ENCODE measurements at regions not wholly inside any gene's neighbourhood (a gene's known extent, or its start where the extent isn't known, plus 50 kb on each side); places are given as distances from the start of the nearest gene placed in this dataset.
A peak's percentile ranks its signal among the peaks of the same experiment; 100 is the strongest.

DNA sequence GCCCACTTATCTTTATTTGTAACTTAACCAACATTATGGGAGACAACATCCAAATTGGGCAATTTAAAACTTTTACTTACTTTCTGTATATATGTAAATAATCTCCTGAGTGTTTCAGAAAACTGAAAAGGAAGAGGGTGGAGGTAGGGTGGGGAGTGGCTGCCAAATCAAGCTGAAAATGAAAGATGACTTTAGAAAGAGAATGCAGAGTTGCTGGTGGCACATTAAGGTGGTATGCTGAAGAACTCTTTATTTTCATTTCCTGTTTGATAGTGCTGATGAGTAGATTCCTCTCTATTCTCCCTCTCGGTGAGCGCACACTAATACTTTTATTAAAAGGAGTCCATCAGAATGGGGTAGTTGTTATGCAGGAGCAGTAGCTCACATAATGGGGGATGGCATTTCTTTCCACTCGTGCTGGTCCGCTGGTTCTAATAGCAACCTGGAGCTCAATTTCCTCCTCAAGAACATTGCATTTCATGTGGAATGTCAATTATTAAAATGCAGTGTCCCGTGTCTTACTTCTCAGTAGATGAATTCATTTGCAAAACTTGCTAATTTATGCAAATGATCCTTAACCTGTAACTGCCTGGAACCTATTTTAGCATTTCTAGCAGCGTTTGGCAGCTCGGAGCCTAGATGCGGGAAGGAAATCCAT lies 466.9 kb upstream of the HNRNPA3 start:
- no peak for DNase-seq

DNA sequence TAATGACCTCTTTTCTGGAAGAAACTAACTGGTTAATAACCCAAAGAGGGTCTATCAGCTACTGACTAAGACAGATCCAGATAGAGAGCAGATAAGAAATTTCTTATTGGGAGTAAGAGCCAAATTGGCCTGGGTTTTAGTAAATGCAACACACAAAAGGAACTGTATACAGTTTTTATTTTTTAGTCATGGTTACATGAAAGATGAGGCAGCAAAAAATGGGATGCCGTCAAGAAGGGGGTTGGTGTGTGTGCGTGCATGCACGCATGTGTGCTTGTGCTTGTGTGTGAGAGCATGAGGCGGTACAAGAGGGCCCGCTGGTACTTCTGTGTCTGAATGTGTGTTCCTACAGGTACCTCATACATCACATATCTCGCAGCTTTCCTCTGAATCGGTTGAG lies 466.2 kb upstream of the HNRNPA3 start:
- no peak for DNase-seq

DNA sequence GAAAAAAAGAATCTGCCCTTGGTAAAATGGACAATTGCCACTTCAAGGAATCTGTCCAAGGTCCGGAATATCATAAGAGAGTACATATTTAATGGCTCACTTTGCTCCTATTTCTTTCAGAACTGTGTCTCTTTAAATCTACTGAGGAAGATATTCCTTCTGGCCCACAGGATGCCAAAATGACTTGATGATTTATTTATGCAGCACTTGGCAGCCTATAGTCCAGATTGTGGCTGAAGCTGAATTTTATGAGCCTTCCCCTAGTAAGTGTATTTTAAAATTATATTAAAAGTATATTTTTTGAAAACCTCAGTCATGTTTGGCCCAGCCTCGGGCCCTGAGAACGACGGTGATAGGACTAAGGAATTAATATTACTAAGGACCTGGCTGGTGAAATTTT lies 465.1 kb upstream of the HNRNPA3 start:
- no peak for DNase-seq

DNA sequence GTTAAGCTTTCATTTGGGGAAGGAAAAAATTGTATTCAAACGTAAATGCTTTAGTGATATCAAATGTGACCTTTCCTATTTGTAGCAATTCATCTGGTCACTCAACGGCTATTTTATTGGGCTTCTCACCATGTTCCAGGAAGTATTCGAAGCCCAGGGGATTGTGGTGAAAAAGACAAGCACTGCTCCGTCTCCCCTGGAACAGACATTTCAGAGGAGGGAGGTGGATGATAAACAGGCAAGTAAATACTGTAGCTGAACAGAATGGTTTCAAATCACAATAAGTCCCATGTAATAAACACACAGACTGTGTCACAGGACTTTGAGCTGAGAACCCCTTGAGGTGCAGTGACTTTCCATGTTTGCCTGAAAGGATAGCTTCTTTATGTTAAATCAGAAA lies 464.7 kb upstream of the HNRNPA3 start:
- no peak for DNase-seq

DNA sequence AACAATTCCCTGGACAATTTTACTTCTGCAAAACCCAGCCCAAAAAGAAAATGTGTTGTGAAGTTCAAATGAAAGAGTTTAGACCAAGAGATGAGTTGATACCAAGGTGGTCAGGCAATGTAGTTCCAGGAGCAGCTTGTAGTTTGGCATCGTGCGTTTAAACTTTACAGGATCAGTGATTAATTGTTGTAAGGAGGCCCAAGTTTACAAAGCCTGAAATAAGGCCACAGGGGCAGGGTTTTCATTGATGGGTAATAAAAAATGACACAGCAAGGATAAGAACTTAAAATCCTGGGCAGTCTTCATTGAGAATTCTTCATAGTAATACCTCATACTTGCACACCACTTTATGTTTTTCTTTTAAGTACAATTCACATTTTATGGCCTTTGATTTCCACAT lies 463.9 kb upstream of the HNRNPA3 start:
- no peak for DNase-seq

DNA sequence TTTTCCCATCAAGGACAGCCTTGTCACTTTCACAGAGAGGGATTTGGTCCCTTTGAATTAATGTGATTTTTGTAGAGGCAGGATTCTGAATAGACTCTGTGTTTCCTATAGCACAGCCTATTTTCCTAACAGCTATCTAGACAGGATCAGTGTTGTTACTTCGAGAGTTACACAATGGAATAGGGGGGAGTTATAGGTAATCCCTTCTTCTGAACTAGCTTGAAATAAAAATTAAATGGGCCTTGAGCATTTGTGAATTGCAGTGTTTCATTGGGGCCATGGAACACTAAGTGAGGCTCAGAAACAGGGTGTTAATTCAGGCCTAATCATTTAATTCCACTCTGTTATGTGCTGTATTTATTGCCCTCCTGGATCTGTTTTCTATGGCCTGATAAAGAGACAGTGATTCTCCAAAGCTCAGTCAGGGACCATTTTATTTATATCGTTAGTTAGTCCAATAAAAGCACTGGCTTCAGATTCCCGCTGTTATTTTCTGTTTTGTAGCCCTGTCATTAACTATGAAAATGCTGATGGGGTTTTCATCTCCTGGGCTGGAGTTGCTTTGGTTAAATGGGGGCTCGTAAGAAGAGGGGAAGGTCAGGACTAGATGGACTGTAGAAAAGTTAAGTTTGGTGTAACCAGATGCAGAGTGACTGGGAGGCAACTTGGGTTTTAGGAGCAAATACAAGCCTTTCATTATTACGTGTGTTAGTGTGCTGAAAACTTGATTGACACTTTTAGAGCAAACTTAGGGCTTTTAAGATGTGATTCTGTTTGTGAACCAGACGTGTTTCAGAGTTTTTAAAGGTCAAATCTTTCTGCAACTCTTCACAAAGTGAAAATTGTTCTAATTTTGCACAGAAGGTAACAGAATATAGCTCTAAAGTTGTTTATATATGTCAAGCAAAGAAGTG lies 461.0 kb upstream of the HNRNPA3 start:
- no peak for DNase-seq

DNA sequence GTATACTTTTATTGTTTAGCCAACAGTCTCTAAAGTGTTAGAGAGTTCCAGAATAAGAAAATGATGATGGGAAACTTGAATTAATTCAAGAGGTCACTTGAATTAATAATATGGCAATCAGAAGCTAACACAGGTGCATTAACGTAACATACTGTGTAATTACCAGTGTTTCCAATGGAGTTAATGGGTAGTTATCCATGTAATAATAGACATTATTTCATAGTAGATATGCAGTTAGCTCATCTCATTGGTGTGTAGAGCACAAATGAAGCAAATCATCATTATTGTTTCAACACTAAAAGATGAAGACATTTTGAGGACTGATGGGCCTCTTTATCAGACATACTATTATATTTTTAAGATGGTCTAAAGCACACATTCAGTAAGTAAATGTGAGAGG lies 460.3 kb upstream of the HNRNPA3 start:
- DNase-seq = no peak

DNA sequence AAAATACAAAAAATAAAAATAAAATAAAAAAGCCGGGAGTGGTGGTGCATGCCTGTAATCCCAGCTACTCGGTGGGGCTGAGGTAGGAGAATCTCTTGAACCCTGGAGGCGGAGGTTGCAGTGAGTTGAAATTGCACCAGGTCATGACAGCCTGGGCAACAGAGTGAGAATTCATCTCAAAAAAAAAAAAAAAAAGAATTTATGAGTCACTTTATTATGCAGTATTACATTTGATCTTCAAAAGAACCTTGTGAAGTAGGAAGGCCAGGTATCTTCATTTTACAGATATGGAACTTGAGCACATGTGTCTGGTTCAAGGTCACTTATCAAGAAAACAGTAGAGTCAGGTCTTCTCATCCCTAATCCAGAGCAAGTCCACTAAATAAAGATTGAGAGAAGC lies 459.4 kb upstream of the HNRNPA3 start:
- DNase-seq = no peak

DNA sequence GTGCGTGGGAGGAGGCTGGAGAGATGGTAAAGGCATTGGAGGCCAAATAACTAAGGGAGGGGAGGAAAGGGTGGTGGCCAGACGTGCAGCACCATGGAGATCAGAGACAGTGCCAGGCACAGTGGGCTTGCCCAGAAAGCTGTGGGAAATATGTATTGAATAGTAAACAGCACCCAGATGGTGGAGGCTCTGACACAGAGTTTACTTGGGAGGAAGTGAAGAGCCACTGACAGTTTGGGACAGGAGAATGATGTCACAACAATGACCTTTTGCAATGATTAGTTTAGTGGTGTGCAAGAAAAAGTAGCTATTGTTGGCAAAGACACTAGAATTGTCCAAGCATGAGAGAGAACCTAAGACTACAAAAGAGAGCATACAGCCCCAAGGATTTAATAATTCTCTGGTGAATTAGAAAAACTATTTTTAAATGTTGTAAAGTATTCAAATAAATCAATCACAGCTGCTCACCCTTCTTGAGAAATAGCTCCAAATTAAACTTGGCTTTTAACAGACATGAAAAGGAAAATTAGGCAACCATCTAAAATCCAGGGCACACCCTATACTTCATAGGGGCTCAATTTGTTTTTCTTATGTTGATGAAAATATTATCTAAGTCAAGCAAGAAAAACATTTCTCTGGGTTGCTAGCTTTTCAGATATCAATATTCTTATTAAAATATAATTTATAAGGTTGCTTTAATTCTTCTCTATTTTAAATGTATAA lies 458.7 kb upstream of the HNRNPA3 start:
- DNase-seq = peak; percentile 36

DNA sequence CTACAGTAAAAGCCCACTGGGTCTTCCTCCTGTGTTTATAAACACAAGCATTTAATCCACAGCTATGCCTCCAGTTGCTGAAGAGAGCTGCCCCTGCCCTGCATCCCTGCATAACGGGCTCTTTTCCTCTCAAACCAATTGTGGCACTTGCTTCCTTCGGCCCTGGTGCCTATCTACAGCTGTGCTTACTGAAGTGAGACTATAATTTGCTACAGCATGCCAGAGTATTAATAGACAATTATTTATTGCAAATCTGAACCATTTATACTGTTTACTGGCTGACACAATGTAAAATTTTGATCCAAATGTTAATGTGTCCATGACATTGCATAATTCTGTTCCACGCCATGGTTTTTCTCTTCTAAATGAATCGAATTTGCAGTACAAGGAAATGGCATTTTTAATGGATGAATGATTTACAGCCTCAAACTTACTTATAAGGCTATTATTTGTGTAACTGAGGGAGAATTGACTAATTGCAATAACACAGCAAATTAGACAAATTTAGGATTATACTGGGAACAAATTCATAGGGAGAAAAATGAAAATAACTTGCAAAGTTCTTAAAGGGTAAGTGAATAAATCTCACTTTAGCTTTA lies 457.0 kb upstream of the HNRNPA3 start:
- DNase-seq = no peak

DNA sequence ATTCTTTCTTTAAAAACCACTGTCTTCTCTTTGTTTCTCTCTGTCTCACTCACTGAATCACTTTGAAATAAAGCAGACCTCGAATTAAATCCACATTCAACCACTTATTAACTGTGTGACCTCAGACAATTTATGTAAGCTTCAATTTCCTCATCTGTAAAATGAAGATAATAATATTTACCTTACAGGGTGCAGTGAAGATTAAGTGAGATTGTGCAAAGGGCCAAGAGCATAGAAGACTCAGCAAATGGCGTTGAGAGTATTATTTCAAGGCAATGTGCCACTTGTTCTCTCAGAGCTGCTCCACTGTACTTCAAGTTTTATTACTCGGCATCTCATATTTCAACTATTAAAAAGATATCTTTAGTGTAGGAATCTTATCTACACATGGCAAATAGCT lies 454.2 kb upstream of the HNRNPA3 start:
- DNase-seq = no peak

DNA sequence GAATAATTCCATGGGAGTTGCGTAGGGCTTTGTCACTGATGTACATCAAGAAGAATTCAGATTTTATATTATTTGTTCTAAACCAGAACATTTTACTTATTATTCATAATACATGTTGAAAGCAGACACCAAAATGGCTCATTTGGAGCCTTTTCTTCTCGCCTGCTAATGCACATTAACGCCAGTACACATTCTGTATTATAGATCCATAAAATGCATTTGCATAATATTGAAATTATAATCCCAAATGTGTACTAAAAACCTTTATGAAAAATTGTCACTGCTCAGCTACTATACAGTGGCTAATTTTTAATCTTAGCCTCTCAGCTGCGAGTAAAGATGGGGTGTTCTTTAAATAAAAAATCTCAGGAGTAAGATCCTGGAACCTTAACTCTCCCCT lies 452.2 kb upstream of the HNRNPA3 start:
- DNase-seq = no peak

DNA sequence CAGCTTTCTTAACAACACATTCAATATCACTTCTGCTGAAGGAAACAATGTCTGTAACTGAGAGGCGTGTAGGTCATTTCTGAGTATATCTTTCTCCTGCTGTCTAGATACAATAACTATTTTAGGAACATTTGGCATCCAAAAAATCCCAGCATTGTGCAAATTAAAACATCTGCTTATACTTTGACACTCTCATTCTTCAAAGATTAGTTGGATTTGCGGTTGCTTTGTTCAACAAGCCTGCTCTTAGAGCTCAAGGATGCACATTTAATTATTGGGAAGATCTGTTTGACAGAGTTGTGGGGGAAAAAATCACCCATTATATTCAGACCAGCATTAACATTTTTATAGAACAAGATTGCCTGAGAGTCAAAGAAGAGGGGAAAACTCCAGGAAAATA lies 449.5 kb upstream of the HNRNPA3 start:
- no peak for DNase-seq

DNA sequence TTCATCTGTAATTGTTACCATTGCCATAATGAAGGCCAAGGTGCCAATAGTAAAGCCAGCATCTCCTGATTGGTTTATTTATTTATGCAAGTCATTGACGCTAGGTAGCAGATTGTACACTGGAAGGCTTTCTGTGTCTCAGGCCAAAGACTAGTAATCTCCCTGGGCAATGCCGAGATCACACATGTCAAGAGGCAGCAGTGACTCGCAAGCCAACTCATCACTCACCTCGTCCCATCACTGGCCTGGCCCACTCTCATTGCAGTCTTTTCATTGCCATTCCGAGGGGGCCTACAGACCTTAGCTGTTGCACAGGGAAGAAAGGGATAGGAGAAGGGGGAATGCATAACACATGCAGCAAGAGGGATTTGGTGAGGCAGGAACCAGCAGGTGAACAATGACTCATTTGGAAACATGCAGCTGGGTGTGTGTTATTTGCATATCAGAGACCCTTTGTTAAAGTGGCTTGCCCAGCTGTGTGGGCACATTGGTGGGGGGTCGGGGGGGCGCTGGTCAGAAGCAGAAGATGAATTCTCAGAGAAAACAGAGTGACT lies 448.7 kb upstream of the HNRNPA3 start:
- no peak for DNase-seq

DNA sequence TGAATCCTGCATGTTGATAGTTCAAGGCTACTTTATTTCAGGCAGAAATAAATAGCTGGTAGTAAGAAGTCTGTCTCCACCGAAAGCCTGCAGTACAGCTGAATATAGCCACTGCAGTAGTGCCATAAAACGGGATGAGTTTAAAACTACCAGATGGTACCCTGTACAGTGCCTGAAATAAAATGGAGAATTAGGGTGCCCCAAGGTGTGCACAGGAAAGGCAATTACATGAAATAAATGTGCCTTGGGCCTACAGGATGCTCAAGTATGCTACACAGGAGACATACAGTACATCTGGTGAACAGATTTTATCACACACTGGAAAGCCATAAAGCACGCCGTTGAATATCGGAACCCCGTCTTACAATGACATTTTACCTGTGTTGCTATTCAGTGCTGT lies 447.7 kb upstream of the HNRNPA3 start:
- DNase-seq = no peak

DNA sequence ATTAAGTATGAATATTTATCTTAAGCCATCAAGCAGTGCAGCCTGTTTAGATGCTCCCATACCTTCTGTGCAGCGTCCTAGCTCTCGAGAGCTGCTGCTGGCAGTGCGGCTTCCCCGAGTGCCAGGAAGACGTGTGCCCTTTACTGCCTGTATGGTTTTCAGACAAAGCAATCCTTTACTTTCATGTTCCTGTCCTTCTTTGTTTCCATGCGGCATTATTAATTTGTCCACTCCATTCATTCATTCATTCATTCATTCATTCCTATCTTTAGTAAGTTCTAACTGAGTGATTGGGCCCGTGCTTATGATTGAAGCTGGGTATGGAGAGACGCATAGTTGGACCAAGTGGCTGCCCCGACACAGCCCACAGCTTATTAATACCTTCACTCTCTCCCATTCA lies 446.6 kb upstream of the HNRNPA3 start:
- DNase-seq = no peak

DNA sequence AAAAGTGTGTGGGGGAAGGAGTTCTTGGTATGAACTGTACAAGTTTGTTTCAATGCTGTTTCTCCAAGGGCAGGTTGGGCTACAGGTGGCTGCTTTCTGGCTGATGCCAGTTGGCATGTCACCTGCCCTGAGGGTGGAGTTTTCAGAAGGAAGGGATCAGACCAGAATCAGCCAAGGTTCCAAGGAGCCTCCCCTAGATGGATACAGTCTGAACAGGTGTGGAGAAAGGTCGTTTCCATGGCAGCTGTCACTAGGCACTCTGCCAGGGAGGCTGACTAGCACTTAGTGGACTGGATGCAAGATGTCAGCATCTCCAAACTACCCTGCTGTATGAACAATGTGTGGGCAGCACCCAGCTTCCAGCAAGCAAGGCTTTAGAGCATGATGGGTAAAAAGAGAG lies 444.4 kb upstream of the HNRNPA3 start:
- DNase-seq = no peak

DNA sequence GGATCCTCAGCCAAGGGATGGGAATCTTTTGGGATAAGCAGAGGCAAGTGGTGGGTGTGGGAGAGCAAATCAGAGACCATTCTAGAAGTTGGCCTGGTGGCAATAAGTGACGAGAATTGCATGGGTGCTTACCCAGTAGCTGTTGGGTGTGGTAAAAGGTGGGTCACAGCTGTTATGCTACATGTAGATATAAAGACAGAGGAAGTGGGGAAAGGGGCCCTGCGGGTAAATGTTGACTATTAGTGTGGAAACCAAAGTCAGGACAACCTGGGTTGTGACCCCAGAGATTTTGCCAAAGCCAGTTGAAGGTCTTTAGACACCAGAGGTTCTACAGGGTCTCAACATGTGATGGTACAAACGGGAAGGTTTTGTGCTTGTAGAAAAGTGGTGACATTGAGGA lies 443.6 kb upstream of the HNRNPA3 start:
- DNase-seq = no peak

DNA sequence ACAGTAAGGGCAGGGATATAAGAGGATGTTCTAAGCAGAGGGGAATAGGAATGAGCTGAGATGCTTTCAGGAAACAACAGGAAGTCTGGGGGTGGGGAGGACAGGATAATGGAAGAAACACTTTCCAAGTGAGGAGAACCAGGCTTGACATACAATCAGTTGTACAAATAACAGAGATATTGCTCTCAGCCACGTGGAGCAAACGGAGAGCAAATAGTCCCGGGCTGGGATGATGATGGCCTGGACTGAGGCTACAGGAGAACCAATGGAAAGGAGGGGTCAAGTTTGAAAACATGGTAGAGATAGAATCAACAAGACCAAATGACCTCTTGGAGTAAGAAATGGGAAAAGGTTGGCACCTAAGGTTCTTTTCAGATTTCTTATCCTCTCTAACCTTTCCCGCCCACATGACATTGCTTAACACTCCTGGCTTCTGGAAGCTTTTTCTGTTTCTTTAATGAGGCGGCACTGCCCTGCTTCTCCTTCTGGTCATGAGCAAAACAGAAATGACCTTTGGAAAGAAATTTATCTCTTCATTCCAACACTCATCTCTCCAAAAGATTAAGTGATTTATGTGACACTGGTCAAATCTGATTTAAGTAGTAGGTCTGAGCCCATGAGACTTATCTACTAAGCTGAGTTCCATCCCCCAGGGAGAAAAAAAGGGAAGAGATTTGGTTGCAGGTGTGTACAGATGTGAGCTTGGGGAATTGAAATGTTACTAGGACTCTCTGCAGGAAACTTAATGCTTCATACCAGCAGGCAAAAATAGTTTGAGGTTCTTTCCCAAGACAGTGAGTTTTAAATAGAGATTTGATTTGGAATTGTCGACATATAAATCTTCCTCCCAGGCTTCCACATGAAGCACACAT lies 442.9 kb upstream of the HNRNPA3 start:
- no peak for DNase-seq

DNA sequence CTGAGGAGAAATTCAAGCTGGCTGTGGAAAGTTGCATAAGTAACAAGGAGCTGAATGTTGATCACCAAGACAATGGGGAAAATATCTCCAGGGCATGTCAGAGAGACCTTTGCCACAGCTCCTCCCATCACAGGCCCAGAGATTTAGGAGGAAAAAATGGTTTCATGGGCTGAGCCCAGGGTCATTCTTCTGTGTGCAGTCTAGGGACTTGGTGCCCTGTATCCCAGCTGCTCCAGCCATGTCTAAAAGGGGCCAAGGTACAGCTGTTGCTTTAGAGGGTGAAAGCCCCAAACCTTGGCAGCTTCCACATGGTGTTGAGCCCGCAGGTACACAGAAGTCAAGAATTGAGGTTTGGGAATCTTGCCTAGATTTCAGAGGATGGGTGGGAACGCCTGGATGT lies 439.8 kb upstream of the HNRNPA3 start:
- DNase-seq = no peak

DNA sequence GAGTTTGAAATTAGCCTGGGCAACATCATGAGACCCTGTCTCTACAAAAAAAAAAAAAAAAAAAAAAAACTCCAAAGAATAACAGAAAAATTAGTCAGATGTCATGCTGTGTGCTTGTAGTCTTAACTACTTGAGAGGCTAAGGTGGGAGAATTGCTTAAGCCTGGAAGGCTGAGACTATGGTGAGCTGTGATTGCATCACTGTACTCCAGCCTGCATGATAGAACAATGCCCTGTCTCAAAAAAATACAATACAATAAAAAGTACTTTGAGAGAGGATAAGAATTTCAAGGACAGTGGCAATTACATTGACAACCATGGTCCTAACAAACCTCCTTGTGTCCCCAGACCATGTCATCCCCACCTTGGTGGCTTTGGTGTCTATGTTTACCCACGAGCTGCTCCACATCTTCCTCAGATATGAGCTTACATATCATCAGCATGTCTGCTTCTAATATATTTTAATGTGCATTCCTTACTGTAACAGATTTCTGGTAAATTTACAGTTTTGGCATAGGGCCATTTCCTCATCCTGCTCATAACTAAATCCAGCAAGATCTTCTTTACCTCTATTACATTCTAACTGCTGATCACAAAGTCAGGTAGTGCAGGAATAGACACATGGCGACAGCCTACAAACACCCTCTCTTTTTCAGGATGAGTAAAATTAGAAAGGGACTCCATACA lies 437.7 kb upstream of the HNRNPA3 start:
- no peak for DNase-seq

DNA sequence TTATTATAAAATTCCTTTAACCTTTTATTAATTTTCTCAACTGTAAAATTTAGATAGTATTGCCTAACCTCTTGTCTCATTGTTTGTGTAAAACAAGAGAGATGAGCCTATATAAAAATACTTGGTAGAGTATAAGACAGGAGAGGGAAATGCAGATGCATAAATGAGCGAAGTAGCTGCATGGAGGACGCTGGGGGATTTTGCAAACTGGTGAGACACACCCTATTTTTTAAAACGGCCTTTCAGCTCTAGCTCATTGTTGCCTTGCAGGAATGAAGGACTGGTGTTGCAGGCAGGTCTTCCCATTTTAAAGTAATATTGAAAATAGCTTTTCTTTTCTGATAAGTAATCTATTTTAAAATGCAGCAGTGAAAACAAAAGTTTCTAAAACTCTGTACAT lies 435.3 kb upstream of the HNRNPA3 start:
- no peak for DNase-seq

Measured in hematopoietic multipotent progenitor cell treated with erythropoietin and hydrocortisone succinate and interleukin-3 and kit ligand, for 4 days (in vitro differentiated cells).